ENCODE measurements at regions not wholly inside any gene's neighbourhood (a gene's known extent, or its start where the extent isn't known, plus 50 kb on each side); places are given as distances from the start of the nearest gene placed in this dataset.

DNA sequence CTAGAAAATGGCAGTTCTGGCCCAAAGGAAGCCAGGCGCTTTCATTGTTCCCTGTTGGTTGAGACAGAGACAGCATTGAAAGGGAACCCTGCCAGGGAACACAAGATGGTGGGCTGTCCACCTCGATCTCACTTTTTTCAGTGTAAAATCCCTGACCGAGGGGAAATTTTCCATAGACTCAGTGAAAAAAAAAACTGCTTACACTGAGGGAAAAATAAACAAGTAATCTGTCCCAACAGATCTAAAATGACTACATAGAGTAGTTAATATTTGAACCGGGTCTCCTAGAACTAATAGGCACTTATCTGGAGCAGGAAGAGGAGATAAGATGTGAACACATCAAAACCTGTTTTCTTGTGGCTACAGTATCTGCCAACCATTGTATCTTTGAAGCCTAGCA lies 763.4 kb upstream of the GOLIM4 start:
- Histone ChIP-seq H3K27ac (ENCODE audit: low read depth, low read length, severe bottlenecking) (no peak overlapping the region), H3K9me3 (ENCODE audit: control insufficient read depth, low read length) (no peaks in the 10 kb centered on the region), H3K36me3 (ENCODE audit: control insufficient read depth, insufficient read depth, low read length) (no peaks in the 10 kb centered on the region), H3K4me3 (ENCODE audit: extremely low read depth, insufficient read depth, low read length, poor library complexity, severe bottlenecking) (no peak overlapping the region), H3K4me1 (ENCODE audit: control insufficient read depth, insufficient read depth, low read length, poor library complexity, severe bottlenecking) (no peaks in the 10 kb centered on the region)
- 81 to 100% methylated on average over 1 to 2 of the region's 4 CpGs for WGBS, 2 experiments (ENCODE audit: insufficient coverage in 2 of 2)

DNA sequence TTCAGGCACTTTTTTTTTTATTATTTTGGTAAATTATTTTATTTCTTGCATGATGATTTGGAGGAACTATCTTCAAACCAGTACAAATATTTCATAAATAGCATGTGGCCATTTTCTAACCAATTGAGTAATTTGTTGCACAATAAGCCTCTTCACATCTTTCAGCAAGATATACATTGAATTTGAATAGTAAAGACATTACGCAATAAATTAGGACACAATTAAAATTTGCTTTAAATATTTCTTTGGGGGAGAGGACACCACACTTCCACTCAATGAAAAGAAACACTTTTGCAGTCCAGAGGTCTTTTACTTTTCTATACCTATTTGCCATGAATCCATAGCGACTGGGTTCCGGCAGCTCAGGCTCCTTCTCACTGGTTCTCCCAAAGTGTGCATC lies 762.6 kb upstream of the GOLIM4 start:
- Histone ChIP-seq H3K4me1 (ENCODE audit: control insufficient read depth, insufficient read depth, low read length, poor library complexity, severe bottlenecking) (no peaks in the 10 kb centered on the region), H3K36me3 (ENCODE audit: control insufficient read depth, insufficient read depth, low read length) (no peaks in the 10 kb centered on the region), H3K9me3 (ENCODE audit: control insufficient read depth, low read length) (no peaks in the 10 kb centered on the region), H3K4me3 (ENCODE audit: extremely low read depth, insufficient read depth, low read length, poor library complexity, severe bottlenecking) (no peak overlapping the region), H3K27ac (ENCODE audit: low read depth, low read length, severe bottlenecking) (no peak overlapping the region)
- WGBS, 2 experiments (ENCODE audit: insufficient coverage in 2 of 2), result 78 to 96% methylated on average over 2 of the region's 3 CpGs

GRCh38 chr3:168850109-168850508 lies 754.4 kb upstream of the GOLIM4 start:
- Histone ChIP-seq H3K4me1 (ENCODE audit: control insufficient read depth, insufficient read depth, low read length, poor library complexity, severe bottlenecking) (no peaks in the 10 kb centered on the region), H3K4me3 (ENCODE audit: extremely low read depth, insufficient read depth, low read length, poor library complexity, severe bottlenecking) (no peak overlapping the region), H3K9me3 (ENCODE audit: control insufficient read depth, low read length) (no peaks in the 10 kb centered on the region), H3K36me3 (ENCODE audit: control insufficient read depth, insufficient read depth, low read length) (no peaks in the 10 kb centered on the region), H3K27ac (ENCODE audit: low read depth, low read length, severe bottlenecking) (no peak overlapping the region)

GRCh38 chr3:168847291-168847883 lies 751.7 kb upstream of the GOLIM4 start:
- no peaks in the 10 kb centered on the region for H3K9me3 ChIP-seq (ENCODE audit: control insufficient read depth, low read length)
- 67 to 100% methylated on average over 1 of the region's 7 CpGs for WGBS, 2 experiments (ENCODE audit: insufficient coverage in 2 of 2)
- no peak overlapping the region for H3K4me3 ChIP-seq (ENCODE audit: extremely low read depth, insufficient read depth, low read length, poor library complexity, severe bottlenecking)
- H3K27ac ChIP-seq (ENCODE audit: low read depth, low read length, severe bottlenecking), result no peak overlapping the region
- H3K36me3 ChIP-seq (ENCODE audit: control insufficient read depth, insufficient read depth, low read length), result no peaks in the 10 kb centered on the region
- H3K4me1 ChIP-seq (ENCODE audit: control insufficient read depth, insufficient read depth, low read length, poor library complexity, severe bottlenecking), result no peaks in the 10 kb centered on the region

DNA sequence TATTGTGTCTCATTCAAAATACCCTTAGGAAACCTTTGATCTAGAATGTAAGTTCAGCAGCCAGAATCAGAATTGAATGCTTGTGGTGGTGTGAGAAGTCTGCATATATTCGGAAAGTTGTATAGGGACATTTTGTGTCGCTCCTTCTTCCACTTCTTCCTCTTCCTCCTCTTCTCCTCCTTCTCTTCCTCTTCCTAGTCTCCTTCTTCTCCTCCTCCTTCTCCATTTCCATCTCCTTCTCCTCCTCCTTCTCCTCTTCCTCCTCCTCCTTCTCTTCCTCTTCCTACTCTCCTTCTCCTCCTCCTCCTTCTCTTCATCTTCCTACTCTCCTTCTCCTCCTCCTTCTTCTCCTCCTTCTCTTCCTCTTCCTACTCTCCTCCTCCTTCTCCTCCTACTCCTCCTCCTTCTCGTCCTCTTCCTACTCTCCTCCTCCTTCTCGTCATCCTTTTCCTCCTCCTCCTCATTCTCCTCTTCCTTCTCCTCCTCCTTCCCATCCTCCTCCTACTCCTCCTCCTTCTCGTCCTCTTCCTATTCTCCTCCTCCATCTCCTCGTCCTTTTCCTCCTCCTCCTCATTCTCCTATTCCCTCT lies 749.3 kb upstream of the GOLIM4 start:
- no peak overlapping the region for H3K27ac ChIP-seq (ENCODE audit: low read depth, low read length, severe bottlenecking)
- WGBS, 2 experiments (ENCODE audit: insufficient coverage in 2 of 2), result 74 to 83% methylated on average over 4 to 5 of the region's 6 CpGs

GRCh38 chr3:168844472-168844871 lies 748.7 kb upstream of the GOLIM4 start:
- H3K27ac ChIP-seq (ENCODE audit: low read depth, low read length, severe bottlenecking), result no peak overlapping the region
- H3K9me3 ChIP-seq (ENCODE audit: control insufficient read depth, low read length), result no peaks in the 10 kb centered on the region
- no peaks in the 10 kb centered on the region for H3K4me1 ChIP-seq (ENCODE audit: control insufficient read depth, insufficient read depth, low read length, poor library complexity, severe bottlenecking)
- 89 to 96% methylated on average over 2 of the region's 4 CpGs for WGBS, 2 experiments (ENCODE audit: insufficient coverage in 2 of 2)
- no peak overlapping the region for H3K4me3 ChIP-seq (ENCODE audit: extremely low read depth, insufficient read depth, low read length, poor library complexity, severe bottlenecking)
- H3K36me3 ChIP-seq (ENCODE audit: control insufficient read depth, insufficient read depth, low read length), result no peaks in the 10 kb centered on the region

More for the DNA sequence above, 749.3 kb upstream of the GOLIM4 start:
- H3K36me3 ChIP-seq (ENCODE audit: control insufficient read depth, insufficient read depth, low read length), result no peaks in the 10 kb centered on the region
- no peak overlapping the region for H3K4me3 ChIP-seq (ENCODE audit: extremely low read depth, insufficient read depth, low read length, poor library complexity, severe bottlenecking)
- H3K4me1 ChIP-seq (ENCODE audit: control insufficient read depth, insufficient read depth, low read length, poor library complexity, severe bottlenecking), result no peaks in the 10 kb centered on the region
- H3K9me3 ChIP-seq (ENCODE audit: control insufficient read depth, low read length), result no peaks in the 10 kb centered on the region

GRCh38 chr3:168843481-168843880 lies 747.8 kb upstream of the GOLIM4 start:
- H3K4me3 ChIP-seq (ENCODE audit: extremely low read depth, insufficient read depth, low read length, poor library complexity, severe bottlenecking), result no peak overlapping the region
- WGBS, 2 experiments (ENCODE audit: insufficient coverage in 2 of 2), result no CpG with 5 or more reads among the region's 2 CpGs

GRCh38 chr3:168839653-168840052 lies 743.9 kb upstream of the GOLIM4 start:
- H3K9me3 ChIP-seq (ENCODE audit: control insufficient read depth, low read length), result no peaks in the 10 kb centered on the region
- no peak overlapping the region for H3K4me3 ChIP-seq (ENCODE audit: extremely low read depth, insufficient read depth, low read length, poor library complexity, severe bottlenecking)
- 25 to 33% methylated on average over 1 of the region's 1 CpG for WGBS, 2 experiments (ENCODE audit: insufficient coverage in 2 of 2)
- H3K4me1 ChIP-seq (ENCODE audit: control insufficient read depth, insufficient read depth, low read length, poor library complexity, severe bottlenecking), result no peaks in the 10 kb centered on the region
- H3K27ac ChIP-seq (ENCODE audit: low read depth, low read length, severe bottlenecking), result no peak overlapping the region
- no peaks in the 10 kb centered on the region for H3K36me3 ChIP-seq (ENCODE audit: control insufficient read depth, insufficient read depth, low read length)

More at GRCh38 chr3:168843481-168843880, 747.8 kb upstream of the GOLIM4 start:
- H3K9me3 ChIP-seq (ENCODE audit: control insufficient read depth, low read length), result no peaks in the 10 kb centered on the region
- H3K27ac ChIP-seq (ENCODE audit: low read depth, low read length, severe bottlenecking), result no peak overlapping the region
- no peaks in the 10 kb centered on the region for H3K4me1 ChIP-seq (ENCODE audit: control insufficient read depth, insufficient read depth, low read length, poor library complexity, severe bottlenecking)
- H3K36me3 ChIP-seq (ENCODE audit: control insufficient read depth, insufficient read depth, low read length), result no peaks in the 10 kb centered on the region

- WGBS, 2 experiments (ENCODE audit: insufficient coverage in 2 of 2), result no CpG with 5 or more reads among the region's 1 CpG
- no peaks in the 10 kb centered on the region for H3K9me3 ChIP-seq (ENCODE audit: control insufficient read depth, low read length)
Observed at GRCh38 chr3:168834558-168834957, 738.8 kb upstream of the GOLIM4 start.

GRCh38 chr3:168828943-168829342 lies 733.2 kb upstream of the GOLIM4 start:
- Histone ChIP-seq H3K36me3 (ENCODE audit: control insufficient read depth, insufficient read depth, low read length) (no peaks in the 10 kb centered on the region), H3K9me3 (ENCODE audit: control insufficient read depth, low read length) (no peaks in the 10 kb centered on the region), H3K27ac (ENCODE audit: low read depth, low read length, severe bottlenecking) (no peak overlapping the region), H3K4me3 (ENCODE audit: extremely low read depth, insufficient read depth, low read length, poor library complexity, severe bottlenecking) (no peak overlapping the region), H3K4me1 (ENCODE audit: control insufficient read depth, insufficient read depth, low read length, poor library complexity, severe bottlenecking) (no peaks in the 10 kb centered on the region)
- 0 to 37% methylated on average over 1 to 4 of the region's 5 CpGs for WGBS, 2 experiments (ENCODE audit: insufficient coverage in 2 of 2)

More at GRCh38 chr3:168834558-168834957, 738.8 kb upstream of the GOLIM4 start:
- Histone ChIP-seq H3K4me1 (ENCODE audit: control insufficient read depth, insufficient read depth, low read length, poor library complexity, severe bottlenecking) (no peaks in the 10 kb centered on the region), H3K36me3 (ENCODE audit: control insufficient read depth, insufficient read depth, low read length) (no peaks in the 10 kb centered on the region), H3K4me3 (ENCODE audit: extremely low read depth, insufficient read depth, low read length, poor library complexity, severe bottlenecking) (no peak overlapping the region), H3K27ac (ENCODE audit: low read depth, low read length, severe bottlenecking) (no peak overlapping the region)

DNA sequence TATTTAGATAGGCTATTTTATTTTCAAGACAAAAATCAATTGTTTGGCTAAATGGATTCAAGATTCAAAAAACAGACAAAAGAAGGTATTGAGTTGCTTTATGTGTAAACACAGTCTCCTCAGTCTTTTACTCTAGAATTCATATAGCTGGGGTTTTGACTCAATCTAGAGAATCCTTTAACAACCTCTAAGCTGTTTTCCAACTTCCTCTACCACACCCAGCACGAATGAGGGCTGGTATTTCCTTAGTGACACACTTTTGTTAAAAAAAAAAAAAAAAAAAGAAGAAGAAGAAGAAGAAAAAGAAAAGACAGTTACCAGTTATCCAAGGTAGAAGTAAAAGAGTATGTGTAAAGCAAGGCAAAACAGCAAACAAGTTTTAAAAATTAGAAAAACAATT lies 732.8 kb upstream of the GOLIM4 start:
- WGBS, 2 experiments (ENCODE audit: insufficient coverage in 2 of 2), result no CpG with 5 or more reads among the region's 1 CpG
- Histone ChIP-seq H3K27ac (ENCODE audit: low read depth, low read length, severe bottlenecking) (no peak overlapping the region), H3K36me3 (ENCODE audit: control insufficient read depth, insufficient read depth, low read length) (no peaks in the 10 kb centered on the region), H3K9me3 (ENCODE audit: control insufficient read depth, low read length) (no peaks in the 10 kb centered on the region), H3K4me3 (ENCODE audit: extremely low read depth, insufficient read depth, low read length, poor library complexity, severe bottlenecking) (no peak overlapping the region), H3K4me1 (ENCODE audit: control insufficient read depth, insufficient read depth, low read length, poor library complexity, severe bottlenecking) (no peaks in the 10 kb centered on the region)

All from mesodermal cell (in vitro differentiated cells).